ENCODE measurements at regions not wholly inside any gene's neighbourhood (a gene's known extent, or its start where the extent isn't known, plus 50 kb on each side); places are given as distances from the start of the nearest gene placed in this dataset.

- TF ChIP-seq GLI4 (tag by site-specific recombination; IDR thresholded peaks at IDR 0.05) (no peak), ZNF2 (tag by site-specific recombination; IDR thresholded peaks at IDR 0.05) (no peak), ZNF76 (tag by site-specific recombination; IDR thresholded peaks at IDR 0.05; ENCODE audit: borderline replicate concordance, low read depth) (no peak), CTCF (tag by site-specific recombination; IDR thresholded peaks at IDR 0.05) (no peak), ZNF843 (tag by site-specific recombination; IDR thresholded peaks at IDR 0.05) (no peak)
These were observed 214.3 kb upstream of the SGO1 start (continued) for GRCh38 chr3:20400281-20400680.

GRCh38 chr3:20396335-20396734 is 210.3 kb upstream of the SGO1 start:
- Histone ChIP-seq H3K36me3 (ENCODE audit: control insufficient read depth in 2 of 2, insufficient read depth in 1 of 2, low read length in 2 of 2) (no peaks in the 10 kb centered on the region), H3K4me1 (ENCODE audit: control insufficient read depth, insufficient read depth, low read length) (no peaks in the 10 kb centered on the region), H3K9me3 (ENCODE audit: control insufficient read depth, insufficient read depth, low read depth, low read length) (no peaks in the 10 kb centered on the region), H3K27ac (ENCODE audit: extremely low read depth, low read depth, low read length) (no peak overlapping the region), H3K4me3 (ENCODE audit: low read depth, low read length) (no peak overlapping the region)
- ChIA-PET POLR2A (no interaction called here), CTCF (interaction anchor here (0.5 to 0.7 kb wide), 2 partner anchors 13 to 23 kb away, joined by 3 to 5 read pairs; no protein-coding TSS in a partner anchor)
- no peak for TF ChIP-seq ZIC2 (tag by site-specific recombination; IDR thresholded peaks at IDR 0.05)
- no peak for TF ChIP-seq ZNF585B (tag by site-specific recombination; IDR thresholded peaks at IDR 0.05)
- no peak for TF ChIP-seq PRDM4 (tag by site-specific recombination; IDR thresholded peaks at IDR 0.05)
- no peak for TF ChIP-seq ZNF214 (tag by site-specific recombination; IDR thresholded peaks at IDR 0.05; ENCODE audit: borderline replicate concordance)
- no peak for TF ChIP-seq GLI4 (tag by site-specific recombination; IDR thresholded peaks at IDR 0.05)
- no peak for TF ChIP-seq ZNF530 (tag by site-specific recombination; IDR thresholded peaks at IDR 0.05; ENCODE audit: low read depth)
- TF ChIP-seq IKZF3 (tag by site-specific recombination; IDR thresholded peaks at IDR 0.05): no peak
- no peak for TF ChIP-seq ZNF132 (tag by site-specific recombination; IDR thresholded peaks at IDR 0.05; ENCODE audit: borderline replicate concordance)
- no peak for TF ChIP-seq ZFHX2 (tag by site-specific recombination; conservative IDR thresholded peaks at IDR 0.05)
- no peak for TF ChIP-seq REPIN1 (tag by site-specific recombination; IDR thresholded peaks at IDR 0.05; ENCODE audit: low read depth)
- no peak for TF ChIP-seq ZBTB11 (tag by site-specific recombination; conservative IDR thresholded peaks at IDR 0.05; ENCODE audit: low read depth)
- TF ChIP-seq ZEB2 (tag by site-specific recombination; IDR thresholded peaks at IDR 0.05): no peak
- TF ChIP-seq ZNF146 (tag by site-specific recombination; IDR thresholded peaks at IDR 0.05): no peak
- no peak for TF ChIP-seq ZNF10 (tag by site-specific recombination; IDR thresholded peaks at IDR 0.05)
